AG04449 (cell line): ENCODE measurements at regions not wholly inside any gene's neighbourhood (a gene's known extent, or its start where the extent isn't known, plus 50 kb on each side); places are given as distances from the start of the nearest gene placed in this dataset.

Experiments
- CTCF ChIA-PET: fragments of 350-600 bp; formaldehyde crosslinking; extraction: SDS; loops from one replicate; lab custom pipeline; 2021; ENCODE audit warnings: antibody characterized with exemption; lab: Yijun Ruan, JAX
- POLR2A ChIA-PET: fragments of 400-600, 350-600 bp; formaldehyde crosslinking; extraction: SDS; loops from one replicate; lab custom pipeline; 2020; ENCODE audit warnings: antibody characterized with exemption, inconsistent platforms; lab: Yijun Ruan, JAX
- DNase-seq: peaks from one replicate; pipeline ENCODE4 v3.0.0-alpha.2; 2010; ENCODE audit warnings: low read depth, low spot score
- H3K4me3 ChIP-seq: 2 replicates; pipeline ENCODE4 v1.5.1; 2011; ENCODE audit warnings: low read depth, mild to moderate bottlenecking, control low read depth, low read length
- TF ChIP-seq, protein P1 (sequence below): IDR thresholded peaks from one replicate; pipeline ENCODE4 v1.5.1; 2011; ENCODE audit warnings: mild to moderate bottlenecking, moderate library complexity, low read length, control low read depth, inconsistent platforms; ENCODE audit not compliant: insufficient read depth; ENCODE audit errors: missing control alignments

- TF ChIP-seq, protein P1, sequence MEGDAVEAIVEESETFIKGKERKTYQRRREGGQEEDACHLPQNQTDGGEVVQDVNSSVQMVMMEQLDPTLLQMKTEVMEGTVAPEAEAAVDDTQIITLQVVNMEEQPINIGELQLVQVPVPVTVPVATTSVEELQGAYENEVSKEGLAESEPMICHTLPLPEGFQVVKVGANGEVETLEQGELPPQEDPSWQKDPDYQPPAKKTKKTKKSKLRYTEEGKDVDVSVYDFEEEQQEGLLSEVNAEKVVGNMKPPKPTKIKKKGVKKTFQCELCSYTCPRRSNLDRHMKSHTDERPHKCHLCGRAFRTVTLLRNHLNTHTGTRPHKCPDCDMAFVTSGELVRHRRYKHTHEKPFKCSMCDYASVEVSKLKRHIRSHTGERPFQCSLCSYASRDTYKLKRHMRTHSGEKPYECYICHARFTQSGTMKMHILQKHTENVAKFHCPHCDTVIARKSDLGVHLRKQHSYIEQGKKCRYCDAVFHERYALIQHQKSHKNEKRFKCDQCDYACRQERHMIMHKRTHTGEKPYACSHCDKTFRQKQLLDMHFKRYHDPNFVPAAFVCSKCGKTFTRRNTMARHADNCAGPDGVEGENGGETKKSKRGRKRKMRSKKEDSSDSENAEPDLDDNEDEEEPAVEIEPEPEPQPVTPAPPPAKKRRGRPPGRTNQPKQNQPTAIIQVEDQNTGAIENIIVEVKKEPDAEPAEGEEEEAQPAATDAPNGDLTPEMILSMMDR = no peak
- no peak overlapping the region for H3K4me3 ChIP-seq
- CTCF ChIA-PET = no interaction called here
- POLR2A ChIA-PET = no interaction called here
- no peak for DNase-seq
Measured at GRCh38 chr13:71338070-71338469, 528.9 kb downstream of the DACH1 start.

- TF ChIP-seq, protein P1 = no peak
- DNase-seq = no peak
- ChIA-PET POLR2A (no interaction called here), CTCF (no interaction called here)
- H3K4me3 ChIP-seq = no peak overlapping the region
Measured at GRCh38 chr13:71327266-71327665, 539.7 kb downstream of the DACH1 start.

DNA sequence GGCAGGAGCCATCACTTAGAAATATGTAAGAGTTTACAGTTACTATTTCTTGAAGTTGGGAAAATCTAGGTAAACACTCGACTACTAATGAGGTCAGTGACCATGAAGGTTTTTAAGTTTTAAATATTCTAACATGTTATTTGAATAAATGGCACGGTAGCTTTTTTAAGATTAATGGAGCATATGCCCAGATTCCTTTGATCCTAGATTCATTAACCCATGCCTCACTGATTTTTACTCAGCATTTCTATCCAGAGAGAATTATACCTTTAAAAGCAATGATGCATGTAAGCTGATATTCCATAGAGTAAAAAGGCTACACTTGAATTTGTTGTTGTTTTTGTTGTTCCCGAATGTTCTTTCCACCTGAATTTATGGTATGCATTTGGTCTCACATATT is 541.4 kb downstream of the DACH1 start:
- TF ChIP-seq, protein P1 = no peak
- ChIA-PET CTCF (no interaction called here), POLR2A (no interaction called here)
- no peak for DNase-seq
- H3K4me3 ChIP-seq = no peak overlapping the region

- no peak for DNase-seq
- ChIA-PET POLR2A (no interaction called here), CTCF (no interaction called here)
- TF ChIP-seq, protein P1 = no peak
- H3K4me3 ChIP-seq = no peak overlapping the region
Measured at GRCh38 chr13:71323266-71323665, 543.7 kb downstream of the DACH1 start.

GRCh38 chr13:71320452-71320851 is 546.6 kb downstream of the DACH1 start:
- ChIA-PET CTCF (no interaction called here), POLR2A (no interaction called here)
- no peak for DNase-seq
- H3K4me3 ChIP-seq = no peak overlapping the region
- TF ChIP-seq, protein P1 = no peak

DNA sequence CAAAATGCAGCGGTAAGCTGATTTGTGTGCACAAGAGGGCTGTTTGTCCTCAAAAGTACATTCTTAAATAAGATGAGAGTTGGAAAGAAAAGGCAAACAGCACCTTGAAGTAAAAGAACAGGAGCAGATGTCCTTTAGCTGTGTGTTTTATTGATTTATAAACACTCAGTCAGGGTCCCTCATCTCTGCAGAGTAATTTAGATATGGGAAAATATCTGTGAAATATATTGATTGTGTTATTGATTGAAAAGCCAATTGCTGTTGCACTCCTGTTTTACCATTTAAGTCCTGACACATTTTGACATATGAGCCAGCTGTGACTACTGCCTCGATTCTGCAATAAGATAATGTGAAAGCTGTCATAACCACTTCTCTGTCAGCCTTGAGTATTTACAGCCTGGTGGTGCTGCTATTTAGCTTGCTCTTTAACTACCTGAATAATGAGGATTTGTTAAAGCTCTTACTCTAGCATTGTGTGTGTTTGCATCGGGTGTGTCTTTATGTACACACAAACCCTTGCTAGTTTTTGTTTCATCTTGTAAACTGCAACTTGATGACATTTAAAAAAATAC is 550.1 kb downstream of the DACH1 start:
- CTCF ChIA-PET = no interaction called here
- TF ChIP-seq, protein P1 = no peak
- DNase-seq = no peak
- H3K4me3 ChIP-seq = no peak overlapping the region
- POLR2A ChIA-PET = no interaction called here
